Omental fat pad (tissue), 3 donors: ENCODE measurements at regions not wholly inside any gene's neighbourhood (a gene's known extent, or its start where the extent isn't known, plus 50 kb on each side); places are given as distances from the start of the nearest gene placed in this dataset.
A peak's percentile ranks its signal among the peaks of the same experiment; 100 is the strongest.

Source experiments
- ATAC-seq: fragments of 150-250 bp; one replicate; pipeline ENCODE4 v1.9.1; 2016; ENCODE audit warnings: mild to moderate bottlenecking, moderate library complexity; ENCODE audit not compliant: low FRiP score
- DNase-seq: peaks from one replicate; pipeline ENCODE4 v3.0.0-alpha.2; 2019; ENCODE audit warnings: low spot score
- CTCF ChIP-seq, 3 donors: fragments of 450-650 bp; IDR thresholded peaks; one replicate each; pipeline ENCODE4 v1.5.1; 2016 to 2017; ENCODE audit warnings: antibody characterized with exemption in 3 of 3, mild to moderate bottlenecking in 3 of 3, moderate library complexity in 2 of 3

DNA sequence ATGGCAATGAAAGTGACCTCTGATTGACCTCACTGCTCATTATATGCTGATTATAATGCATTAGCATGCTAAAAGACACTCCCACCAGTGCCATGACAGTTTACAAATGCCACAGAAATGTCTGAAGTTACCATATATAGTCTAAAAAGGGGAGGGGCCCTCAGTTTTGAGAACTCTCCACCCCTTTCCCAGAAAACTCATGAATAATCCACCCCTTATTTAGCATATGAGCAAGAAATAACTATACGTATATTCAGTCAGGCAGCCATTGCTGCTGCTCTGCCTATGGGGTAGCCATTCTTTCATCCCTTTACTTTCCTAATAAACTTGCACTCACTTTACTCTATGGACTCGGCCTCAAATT is 163.1 kb downstream of the ESM1 start:
- TF ChIP-seq CTCF (IDR thresholded peaks at IDR 0.05), result no peak
- no peak for ATAC-seq
- DNase-seq, result no peak

DNA sequence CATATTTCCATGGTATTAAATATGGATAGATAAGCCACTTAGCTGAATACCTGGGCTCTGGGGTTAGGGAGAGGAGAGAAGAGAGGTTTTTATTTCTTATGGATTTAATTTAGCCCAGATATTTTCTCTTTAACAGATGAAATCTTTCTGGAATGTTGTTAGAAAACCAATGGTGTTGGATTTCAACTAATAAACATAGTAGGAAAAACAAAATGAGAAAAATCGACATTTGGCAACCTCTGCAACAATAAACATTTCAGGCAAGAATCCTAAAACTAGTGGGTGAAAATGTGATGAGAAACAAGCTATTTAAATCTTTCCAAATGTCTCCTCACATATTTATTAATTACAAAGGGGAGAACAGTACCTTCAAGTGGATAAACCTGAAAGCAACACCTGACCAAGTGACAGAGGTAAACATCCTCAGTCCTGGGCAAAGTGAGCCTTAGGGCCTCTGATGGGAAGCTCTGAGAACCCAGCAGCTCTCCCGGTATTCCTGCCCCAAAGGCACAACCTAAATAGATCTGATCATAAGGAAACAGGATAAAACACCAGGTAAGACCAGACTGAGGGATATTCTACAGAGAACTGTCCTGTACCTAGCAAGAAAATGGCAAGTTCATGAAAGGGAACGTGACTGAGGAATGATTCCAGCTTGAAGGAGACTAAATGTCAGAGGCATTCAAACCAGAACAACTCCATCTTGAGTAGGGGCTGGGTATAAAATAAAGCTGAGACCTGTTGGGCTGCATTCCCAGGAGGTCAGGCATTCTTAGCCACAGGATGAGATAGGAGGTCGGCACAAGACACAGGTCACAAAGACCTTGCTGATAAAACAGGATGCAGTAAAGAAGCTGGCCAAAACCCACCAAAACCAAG is 163.7 kb downstream of the ESM1 start:
- TF ChIP-seq CTCF (IDR thresholded peaks at IDR 0.05), result no peak
- ATAC-seq, result no peak
- no peak for DNase-seq

DNA sequence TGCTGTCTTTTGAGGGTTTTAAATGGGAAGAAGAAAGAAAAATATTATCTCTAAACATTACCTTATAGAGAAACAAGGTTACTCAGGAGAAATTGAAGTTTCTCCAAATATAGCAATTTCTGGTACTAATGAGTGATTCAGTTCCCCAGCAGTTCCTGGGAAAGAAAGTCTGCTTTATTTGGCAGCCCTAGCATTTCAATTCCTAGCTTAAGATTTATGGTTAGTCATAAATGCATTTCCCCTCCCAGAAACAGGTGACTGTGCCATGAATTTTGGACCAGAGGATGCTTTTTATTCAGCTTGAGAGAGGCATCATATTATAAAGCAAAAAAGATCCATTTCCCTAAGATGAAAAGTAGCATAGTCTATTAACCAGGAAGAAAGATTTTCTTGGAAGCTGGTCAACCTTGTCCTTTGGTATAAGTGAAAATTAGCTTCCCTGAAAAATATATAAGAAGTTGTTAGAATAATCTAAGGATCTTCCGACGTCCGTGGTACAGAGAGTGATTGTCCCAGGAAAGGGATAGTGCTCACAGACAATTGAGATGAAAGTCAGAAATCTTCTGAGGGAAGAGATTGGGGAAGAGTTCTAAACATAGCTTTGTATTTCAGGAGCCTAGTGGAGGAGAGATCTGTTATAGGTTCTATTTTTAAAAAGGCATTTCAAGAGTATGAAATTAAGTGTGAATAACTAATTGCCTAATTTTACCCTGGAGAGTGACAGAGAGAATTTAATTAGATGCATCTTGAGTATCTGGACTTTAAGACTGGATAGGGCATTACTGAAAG is 164.9 kb downstream of the ESM1 start:
- ATAC-seq (no peak), DNase-seq (no peak)
- no peak for TF ChIP-seq CTCF (IDR thresholded peaks at IDR 0.05)

- TF ChIP-seq CTCF (IDR thresholded peaks at IDR 0.05), result no peak
- DNase-seq (no peak), ATAC-seq (peak; percentile 68)
Observed at GRCh38 chr5:54807421-54807820, 178.0 kb downstream of the ESM1 start.

GRCh38 chr5:54804521-54804920 is 180.9 kb downstream of the ESM1 start:
- DNase-seq (no peak), ATAC-seq (no peak)
- no peak for TF ChIP-seq CTCF (IDR thresholded peaks at IDR 0.05)

- ATAC-seq (no peak), DNase-seq (no peak)
- TF ChIP-seq CTCF (IDR thresholded peaks at IDR 0.05), result no peak
Observed at GRCh38 chr5:54804086-54804485, 181.3 kb downstream of the ESM1 start.
